ENCODE measurements at regions not wholly inside any gene's neighbourhood (a gene's known extent, or its start where the extent isn't known, plus 50 kb on each side); places are given as distances from the start of the nearest gene placed in this dataset.

GRCh38 chr13:22110368-22110767, 439.5 kb downstream of the FGF9 start:
- no peak for TF ChIP-seq CTCF (IDR thresholded peaks at IDR 0.05; ENCODE audit: insufficient read depth, low read depth, low read length)
- TF ChIP-seq EZH2 (IDR thresholded peaks at IDR 0.05; ENCODE audit: insufficient read depth, low read length), result no peak
